B cell (primary cell): ENCODE measurements at regions not wholly inside any gene's neighbourhood (a gene's known extent, or its start where the extent isn't known, plus 50 kb on each side); places are given as distances from the start of the nearest gene placed in this dataset.

Experiments used
- CTCF ChIP-seq: fragments of 200-600 bp; IDR thresholded peaks from one replicate; pipeline ENCODE4 v1.8.0; 2022; ENCODE audit warnings: antibody characterized with exemption, mild to moderate bottlenecking
- EZH2 ChIP-seq: IDR thresholded peaks from 2 replicates; pipeline ENCODE4 v1.6.1; 2012; ENCODE audit warnings: borderline replicate concordance, low read depth, mild to moderate bottlenecking, moderate library complexity, low read length; ENCODE audit not compliant: insufficient read depth, poor library complexity, severe bottlenecking

- TF ChIP-seq CTCF (no peak), EZH2 (no peak)
Observed at GRCh38 chr18:10169814-10170213, 256.0 kb downstream of the VAPA start.
